ENCODE measurements at regions not wholly inside any gene's neighbourhood (a gene's known extent, or its start where the extent isn't known, plus 50 kb on each side); places are given as distances from the start of the nearest gene placed in this dataset.

DNA sequence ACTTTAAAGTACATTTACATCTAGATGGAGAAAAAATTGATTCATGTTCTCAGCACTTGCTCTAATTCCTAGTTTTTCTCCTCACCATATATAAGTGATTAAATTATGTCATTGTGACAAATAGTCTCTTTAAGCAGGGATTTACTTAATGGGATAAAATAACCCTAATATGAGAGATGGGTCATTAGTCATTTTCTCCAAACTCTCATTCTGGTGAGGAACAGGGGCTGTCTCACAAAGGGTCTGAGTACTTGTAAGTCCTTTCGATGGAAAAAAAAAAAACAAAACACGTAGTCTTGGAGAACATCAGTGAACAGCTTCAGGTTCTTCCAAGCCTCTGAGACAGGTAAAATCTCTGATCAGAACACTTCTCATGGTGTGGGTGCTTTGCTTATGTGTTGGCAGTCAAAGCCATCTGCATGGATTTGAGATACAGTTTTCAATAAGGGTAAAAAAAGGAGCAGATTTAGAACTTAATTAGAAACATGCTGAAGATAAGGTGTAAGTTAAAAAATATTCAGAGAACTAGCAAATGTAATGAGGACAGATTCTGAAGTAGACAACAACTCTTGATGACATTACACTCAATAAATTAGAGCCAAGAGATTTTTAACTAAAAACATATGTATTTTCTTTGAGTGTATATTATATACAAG lies 1668.9 kb upstream of the MIR17HG start:
- no peak for DNase-seq

DNA sequence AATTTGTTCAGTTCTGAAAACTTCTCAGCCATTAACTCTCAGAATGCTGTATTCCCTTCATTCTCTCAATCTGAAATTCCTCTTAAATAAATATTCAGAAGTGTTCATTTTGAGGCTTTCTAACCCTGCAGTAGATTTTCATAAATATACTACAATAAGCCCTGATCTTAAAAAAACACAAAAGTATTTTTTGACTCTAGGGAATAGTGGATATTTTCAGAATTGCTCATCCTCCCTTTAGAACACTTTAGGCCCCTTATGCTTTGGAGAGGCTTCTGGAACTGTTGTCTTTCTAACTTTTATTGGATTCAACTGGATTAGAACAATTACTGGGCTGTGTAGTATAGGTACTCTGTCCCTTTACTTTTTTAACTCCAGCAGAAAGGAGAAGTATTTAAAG lies 1662.6 kb upstream of the MIR17HG start:
- no peak for DNase-seq

DNA sequence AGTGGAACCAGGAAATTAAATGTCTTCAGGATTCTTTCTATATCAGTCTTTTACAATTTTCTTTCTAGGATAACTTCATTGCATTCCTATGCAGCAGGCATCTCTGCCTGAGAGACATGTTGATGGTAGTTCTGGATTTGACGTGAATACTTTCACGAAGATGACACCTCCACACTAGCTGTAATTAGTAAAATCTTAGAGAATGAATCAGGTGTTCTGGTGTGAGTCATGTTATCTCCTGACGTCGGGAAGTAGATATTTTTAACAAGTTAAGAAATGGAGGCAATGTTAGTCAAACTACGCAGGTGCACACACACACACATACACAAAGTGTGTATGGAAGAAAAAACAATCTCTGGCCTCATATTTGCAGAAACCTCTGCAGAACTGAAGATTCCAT lies 1661.3 kb upstream of the MIR17HG start:
- DNase-seq = no peak

DNA sequence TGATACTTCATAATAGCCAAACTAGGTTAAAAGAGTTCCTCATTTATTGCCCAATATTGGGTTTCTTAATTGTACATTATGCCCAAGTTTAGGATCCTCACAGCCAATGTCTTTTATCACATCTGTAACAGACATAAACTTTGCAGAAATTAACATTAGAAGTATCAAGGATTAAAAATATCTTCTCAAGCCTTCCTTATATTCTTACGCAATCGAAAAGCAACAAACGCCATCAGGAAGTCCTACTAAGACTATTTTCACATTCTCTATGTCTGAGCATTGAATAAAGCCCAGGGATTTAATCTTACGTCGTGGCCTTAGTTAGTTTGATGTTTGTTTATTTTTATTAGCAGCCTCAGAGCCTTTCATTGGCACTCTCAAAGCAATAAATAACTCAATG lies 1660.4 kb upstream of the MIR17HG start:
- DNase-seq = no peak

DNA sequence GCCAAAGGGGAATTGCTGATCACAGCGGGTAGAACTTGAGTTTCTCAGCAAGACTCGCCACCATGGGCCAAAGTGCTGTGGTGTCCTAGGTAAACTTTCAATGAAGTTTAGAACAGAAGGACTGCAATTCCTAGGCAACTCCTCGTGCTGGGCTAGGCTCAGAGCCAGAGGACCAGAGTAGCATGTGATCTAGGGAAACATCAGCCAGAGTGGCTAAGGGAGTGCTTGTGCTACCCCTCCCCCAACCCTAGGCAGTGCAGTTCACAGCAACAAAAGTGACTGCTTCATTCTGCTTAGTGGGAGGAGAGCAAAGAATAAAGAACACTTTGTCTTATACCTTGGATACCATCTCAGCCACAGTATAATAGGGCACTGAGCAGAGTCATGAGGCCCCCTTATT lies 1658.6 kb upstream of the MIR17HG start:
- DNase-seq = no peak

DNA sequence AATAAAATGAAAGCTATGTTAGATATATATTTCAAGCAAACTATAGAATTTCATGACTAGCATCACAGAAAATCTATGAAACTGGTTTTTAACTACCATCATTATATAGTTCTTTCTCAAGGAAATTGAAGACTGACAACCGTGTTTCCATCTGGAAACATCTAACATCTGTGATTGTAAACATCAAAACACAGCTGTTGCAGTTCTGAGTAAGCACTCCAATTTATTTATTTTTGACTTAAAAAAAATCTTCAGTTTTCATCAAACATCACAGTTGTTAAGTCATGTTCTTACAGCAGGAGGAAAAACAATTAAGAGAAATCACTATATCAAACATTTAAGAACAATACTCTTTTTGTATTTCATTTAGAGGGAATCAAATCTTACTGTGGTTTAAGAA lies 1653.0 kb upstream of the MIR17HG start:
- no peak for DNase-seq

DNA sequence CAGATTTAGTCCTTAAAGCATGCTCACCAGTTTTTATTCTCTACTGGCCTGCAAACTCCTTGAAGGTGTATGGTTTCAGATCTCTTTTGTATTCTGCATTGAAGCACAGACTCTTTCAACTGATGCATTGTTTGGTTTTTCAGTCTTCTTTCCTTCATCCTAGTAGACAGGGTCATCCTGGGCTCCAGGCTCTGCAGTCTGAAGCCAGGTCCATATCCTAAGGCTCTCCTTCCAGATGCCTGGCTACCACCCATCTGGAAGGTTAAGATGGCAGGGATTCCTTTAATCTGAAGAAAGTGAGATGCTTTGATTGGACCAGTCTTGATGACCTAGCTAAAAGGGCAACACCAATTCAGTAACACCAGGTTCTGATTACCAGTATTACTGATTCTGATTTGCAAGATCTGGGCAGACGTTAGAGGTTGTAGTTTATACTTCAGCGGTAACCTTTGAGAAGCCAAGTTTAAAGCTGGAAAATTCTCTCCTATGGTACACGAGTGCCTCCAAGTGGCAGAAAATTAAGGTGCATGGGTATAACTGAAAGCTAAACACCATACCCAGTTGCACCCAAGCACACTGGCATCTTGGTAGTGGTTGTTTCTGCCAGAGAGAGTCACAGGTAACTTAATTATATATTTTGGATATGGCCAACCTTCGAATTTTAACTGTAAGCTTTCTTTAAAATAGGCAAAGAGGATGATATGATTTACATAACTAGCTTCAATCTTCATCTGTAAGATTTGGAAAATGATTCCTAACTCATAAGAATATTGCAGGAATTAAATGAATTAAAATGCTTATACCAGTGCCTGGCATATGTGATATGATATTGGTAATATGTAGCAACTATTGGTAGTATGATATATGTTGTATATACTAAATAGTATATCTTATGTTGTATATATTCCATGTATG lies 1651.9 kb upstream of the MIR17HG start:
- DNase-seq = peak; percentile 12

DNA sequence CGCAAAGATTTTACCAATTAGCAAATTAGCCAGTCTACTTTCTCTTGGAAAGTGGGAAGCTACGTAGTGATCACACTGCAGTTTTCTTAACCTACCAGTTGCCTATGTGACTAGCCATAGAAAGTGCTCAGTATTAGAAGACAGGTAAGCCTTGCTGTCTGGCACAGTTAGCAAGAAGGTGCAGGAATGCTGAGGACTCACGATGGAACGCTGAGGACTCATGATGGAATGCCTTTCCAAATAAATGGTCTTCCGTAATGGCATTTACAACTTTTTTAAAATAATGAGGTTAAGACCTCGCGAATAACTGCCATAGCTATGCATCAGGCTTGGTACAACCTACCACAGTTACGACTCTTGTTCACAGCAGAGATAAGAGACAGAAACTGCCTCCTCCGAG lies 1645.6 kb upstream of the MIR17HG start:
- no peak for DNase-seq

DNA sequence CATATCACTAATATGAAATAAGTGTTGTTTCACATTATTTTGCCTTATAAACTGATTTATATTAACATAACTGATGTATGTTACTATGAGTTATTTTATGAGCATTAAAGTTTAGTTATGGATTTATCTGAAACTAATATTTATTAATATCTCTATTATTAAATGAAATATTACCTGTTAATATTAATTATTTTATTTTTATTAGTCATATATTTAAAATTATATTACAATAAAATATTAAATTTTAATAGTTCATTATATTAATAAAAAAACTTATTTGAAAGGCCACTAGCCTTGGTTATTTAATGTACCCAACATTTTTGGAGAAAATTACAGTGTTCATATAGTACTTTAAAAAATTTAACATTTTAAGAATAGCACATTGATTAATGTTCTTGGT lies 1643.4 kb upstream of the MIR17HG start:
- no peak for DNase-seq

DNA sequence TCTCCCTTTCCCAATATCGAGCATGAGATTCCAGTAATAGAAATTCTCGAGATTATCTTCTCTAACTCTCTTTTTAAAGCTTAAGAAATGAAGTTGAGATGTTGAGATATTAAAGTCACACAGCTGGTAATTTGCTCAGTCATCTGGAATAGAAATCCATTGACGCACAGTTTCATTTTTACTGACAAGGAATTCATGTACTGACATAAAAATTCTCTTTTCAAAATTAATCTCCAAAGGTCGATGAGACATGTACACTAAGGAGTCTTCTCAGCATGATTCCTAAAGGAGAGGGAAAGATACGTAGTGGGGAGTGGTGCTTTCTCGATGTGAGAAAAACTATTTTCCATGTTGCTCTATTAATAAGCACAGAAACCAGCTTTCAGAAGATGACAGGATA lies 1639.5 kb upstream of the MIR17HG start:
- no peak for DNase-seq

DNA sequence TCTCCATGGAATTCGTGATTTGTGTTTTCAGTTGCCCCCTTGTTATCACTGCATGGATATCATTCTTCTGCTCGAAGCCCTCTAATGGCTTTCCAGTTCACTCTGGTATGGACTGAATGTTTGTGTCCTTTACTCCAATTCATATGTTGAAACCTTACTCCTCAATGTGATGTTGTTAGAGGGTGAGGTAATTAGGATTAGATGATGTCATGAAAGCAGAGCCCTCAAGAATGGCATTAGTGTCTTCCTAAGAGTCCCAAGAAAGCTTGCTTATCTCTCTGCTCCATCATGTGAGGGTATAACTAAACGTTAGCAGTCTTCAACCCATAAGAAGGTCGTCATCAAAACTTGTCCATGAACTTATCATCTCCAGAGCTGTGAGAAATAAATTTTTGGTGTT lies 1626.3 kb upstream of the MIR17HG start:
- DNase-seq = no peak

DNA sequence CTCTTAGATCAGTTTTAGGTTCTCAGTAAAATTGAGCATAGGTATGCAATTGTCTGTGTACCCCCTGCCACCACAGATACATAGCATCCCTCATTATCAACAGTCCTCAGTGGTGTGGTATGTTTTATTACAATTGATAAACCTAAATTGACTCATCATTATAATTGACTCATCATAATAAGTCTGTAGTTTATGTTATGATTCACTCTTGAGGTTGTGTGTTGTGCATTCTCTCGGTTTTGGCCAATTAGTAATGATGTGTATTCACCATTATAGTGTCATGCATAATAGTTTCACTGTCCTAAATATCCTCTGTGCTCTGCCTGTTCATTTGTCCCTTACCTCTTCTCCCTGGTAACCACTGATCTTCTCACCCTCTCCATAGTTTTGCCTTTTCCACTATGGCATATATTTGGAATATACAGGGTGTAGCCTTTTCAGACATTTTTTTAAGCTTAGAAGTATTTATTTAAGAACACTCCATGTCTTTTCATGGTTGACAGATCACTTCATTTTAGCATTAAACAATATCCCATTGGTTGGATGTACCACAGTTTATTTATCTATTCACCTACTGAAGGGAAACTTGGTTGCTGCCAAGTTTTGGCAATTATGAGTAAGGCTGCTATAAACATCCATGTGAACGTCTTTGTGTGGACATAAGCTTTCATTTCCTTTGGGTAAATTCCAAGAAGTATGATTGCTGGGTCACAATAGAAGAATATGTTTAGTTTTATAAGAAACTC lies 1620.6 kb upstream of the MIR17HG start:
- DNase-seq = no peak

DNA sequence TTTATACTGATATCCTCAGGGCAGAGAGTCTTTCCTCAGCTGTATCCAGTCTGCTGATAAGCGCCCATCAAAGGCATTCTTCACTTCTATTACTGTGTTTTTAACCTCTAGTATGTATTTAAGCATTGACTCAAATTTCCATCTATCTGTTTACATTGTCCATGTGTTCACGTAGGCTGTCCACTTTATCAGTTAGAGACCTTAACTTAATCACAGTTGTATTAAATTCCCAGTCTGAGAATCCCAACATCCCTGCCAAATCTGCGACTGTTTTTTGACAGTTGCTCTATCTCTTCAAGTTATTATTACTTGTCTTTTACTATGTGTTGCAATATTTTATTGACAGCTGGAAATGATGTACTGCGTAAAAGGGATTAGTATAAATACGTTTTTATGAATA lies 1613.7 kb upstream of the MIR17HG start:
- no peak for DNase-seq

DNA sequence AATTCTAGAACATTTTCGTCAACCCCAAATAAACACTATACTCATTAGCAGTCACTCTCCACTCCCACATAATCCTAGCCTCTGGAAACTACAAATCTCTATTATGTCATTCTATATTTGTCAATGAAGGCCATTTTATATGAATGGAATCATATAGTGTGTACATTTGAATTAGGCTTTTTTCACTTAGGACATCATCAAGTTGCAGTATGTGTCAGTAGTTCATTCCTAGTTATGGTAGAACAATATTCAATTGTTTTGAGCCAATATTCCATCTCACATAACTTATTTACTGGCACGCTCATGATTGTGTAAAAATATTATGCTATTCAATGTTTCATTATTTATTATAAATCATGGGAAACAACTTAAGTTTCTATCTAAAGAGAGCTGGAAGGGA lies 1610.4 kb upstream of the MIR17HG start:
- no peak for DNase-seq

DNA sequence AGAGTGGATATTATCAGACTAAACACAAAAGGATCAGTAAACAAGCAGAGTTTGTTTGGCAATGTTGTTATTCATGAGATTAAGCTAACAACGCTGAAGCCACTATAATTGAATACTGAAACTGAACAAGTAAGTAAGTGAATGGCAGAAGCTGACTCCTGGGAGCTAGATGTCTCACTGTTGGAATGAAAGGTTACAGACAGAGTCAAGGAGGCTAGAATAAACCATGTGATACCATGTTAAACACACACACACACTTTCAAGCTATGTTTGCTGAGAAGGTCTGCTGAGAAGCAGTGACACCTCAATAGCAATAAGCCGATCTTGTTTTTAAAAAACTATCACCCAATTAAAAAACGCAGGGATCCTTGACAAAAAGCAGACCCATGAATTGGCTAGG lies 1609.4 kb upstream of the MIR17HG start:
- DNase-seq = no peak

DNA sequence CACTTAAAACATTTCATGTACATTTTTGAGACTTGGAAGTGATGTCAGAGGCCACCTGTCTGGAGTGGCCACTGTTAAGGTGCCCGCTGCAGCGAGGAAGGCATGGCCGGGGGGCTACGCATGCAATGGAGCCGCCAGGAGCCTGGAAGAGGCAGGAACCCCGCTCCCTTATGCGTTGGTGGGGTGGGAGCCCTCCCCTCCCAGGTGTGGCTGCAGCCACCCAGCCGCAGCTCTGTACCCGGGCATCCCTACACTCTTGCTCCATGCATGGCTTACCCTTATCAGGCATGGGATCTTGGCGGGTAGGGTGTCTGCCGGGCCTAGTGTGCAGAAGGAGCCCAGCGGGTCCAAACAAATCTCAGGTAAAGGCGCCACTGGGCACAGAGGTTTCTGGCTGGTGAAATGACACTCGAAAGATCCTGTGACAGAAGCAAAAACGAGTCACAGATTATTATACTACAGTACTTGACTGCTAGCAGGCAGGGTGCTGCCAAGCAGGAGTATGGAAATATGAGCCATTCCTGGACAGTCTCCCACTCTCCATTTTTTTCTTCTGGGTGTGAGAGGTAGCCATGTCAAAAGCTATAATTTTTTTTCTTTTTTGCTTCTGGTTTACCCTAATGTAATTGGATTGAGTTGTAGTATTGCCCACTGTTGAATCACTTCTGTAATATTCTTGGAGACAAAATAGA lies 1606.3 kb upstream of the MIR17HG start:
- no peak for DNase-seq

DNA sequence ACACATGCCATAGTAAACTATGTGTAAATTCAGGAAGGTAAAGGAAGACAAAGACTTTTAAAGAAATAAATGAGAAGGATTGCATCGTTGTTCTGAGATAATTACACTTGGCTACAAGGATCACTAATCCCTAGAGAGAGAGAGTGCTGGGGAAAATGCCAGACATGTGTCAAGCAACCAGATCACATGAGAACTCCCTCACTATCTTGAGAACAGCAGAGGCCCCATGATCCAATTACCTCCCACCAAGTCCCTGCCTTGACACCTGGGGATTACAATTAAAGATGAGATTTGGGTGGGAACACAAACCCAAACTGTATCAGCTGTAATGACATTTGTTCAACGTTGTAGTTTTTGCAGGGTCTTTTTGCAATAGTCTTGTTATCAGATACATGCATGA lies 1600.9 kb upstream of the MIR17HG start:
- DNase-seq = no peak

DNA sequence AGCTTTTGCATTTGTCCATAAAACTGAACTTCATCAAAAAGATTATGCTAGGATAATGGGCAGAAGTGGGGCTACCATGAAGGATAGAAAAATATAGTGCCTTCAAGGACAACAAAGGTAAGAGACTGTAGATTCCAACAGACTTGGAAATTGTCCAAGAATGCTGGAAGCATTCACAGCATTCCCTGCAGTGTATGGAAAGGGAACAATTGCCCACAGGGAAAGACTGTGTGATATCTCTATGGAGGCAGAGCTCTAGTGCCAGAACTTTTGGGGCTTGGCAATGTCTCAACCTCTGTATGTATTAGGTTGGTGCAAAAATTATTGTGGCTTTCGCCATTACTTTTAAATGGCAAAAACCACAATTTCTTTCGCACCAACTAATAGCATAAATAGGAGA lies 1598.8 kb upstream of the MIR17HG start:
- DNase-seq = no peak

DNA sequence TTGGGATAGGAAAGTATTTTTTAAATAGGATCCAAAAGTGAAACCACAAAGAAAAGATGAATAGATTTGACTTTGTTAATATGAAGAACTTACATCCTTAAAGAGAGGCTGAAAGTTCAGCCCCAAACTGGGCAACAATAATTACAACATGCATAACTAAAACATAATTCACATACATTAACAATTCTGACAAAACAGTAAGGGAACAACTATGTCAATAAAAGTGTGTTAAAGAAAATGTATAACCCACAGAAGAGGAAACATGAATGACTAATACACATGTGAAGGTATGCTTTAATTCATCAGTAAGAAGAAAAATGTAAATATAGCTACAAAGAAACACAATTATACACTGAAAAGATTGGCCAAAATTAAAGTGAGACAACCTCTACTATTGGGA lies 1597.6 kb upstream of the MIR17HG start:
- DNase-seq = no peak

DNA sequence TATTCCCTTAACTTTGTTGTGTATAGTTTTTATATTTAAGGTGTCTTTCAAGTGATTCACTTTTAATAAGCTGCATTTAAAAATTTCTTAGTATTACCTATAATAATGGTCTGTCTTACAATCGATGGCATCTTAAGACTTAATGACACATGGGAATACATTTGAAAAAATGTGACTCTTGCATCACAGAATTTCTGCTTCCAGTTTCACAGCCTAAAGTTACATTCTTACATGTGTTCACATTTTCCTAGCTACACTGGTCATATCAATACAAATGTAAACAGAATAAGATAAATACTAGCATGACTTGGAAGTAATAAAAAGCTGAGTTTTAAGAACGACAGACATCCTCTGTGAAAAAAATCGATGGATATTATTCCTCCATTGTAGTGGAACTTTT lies 1597.1 kb upstream of the MIR17HG start:
- no peak for DNase-seq

DNA sequence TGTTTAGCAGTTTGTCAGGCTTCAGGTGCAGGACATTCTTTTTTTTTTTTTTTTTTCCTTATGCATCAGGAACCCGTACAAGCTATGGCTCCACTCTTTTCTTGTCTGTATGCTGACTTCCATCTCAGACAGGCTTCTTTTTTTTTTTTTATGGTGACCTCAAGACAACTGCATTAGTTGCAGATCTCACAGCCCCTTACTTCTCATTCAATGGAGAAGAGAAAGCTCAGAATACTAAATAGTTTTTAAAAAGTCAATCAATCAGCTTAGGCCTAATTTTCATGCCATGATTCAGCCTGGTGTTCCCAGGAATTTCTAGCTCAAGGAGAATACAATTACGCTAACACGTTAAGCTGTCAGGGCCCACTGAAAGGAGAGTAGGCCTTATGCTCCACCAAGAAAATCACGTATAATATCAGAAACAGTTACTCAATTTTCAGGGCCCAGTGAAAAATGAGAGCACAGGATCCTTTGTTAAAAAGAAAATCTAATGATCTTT lies 1596.0 kb upstream of the MIR17HG start:
- no peak for DNase-seq

DNA sequence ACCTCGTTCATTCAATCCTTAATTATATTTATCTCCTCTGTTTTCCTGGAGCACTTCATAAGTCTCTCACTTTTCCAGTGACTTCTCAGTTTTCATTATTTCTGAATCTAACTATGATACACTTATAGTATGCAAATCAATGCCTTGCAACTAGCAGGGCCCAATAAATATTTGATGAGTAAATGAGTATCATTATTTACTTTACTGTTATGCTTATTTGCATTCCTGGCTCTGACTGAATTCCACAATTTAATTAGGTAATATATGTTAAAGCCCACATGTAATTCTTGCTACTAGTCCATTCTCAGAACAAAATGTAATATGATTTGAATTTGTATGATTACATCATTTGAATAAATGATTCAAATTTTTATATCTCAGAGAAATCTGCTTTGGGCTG lies 1595.1 kb upstream of the MIR17HG start:
- no peak for DNase-seq

Measured in NCI-H1694 treated with DMSO at 0.1 percent for 48 hours (cell line).